NCI-H146 treated with DMSO at 0.1 percent for 48 hours (cell line): ENCODE measurements at regions not wholly inside any gene's neighbourhood (a gene's known extent, or its start where the extent isn't known, plus 50 kb on each side); places are given as distances from the start of the nearest gene placed in this dataset.

Experiments used
- DNase-seq: peaks from one replicate; lab custom pipeline; 2025; ENCODE audit not compliant: unreplicated experiment; lab: John Stamatoyannopoulos, UW

- no peak for DNase-seq
Measured at GRCh38 chr21:41671859-41672542, 94.9 kb downstream of the RIPK4 start.

GRCh38 chr21:41671212-41671762 lies 95.6 kb downstream of the RIPK4 start:
- DNase-seq: no peak

GRCh38 chr21:41670056-41670805 lies 96.6 kb downstream of the RIPK4 start:
- no peak for DNase-seq

- DNase-seq: no peak
Measured at GRCh38 chr21:41669533-41669830, 97.4 kb downstream of the RIPK4 start.

- DNase-seq: no peak
Measured at GRCh38 chr21:41668686-41669532, 97.9 kb downstream of the RIPK4 start.

GRCh38 chr21:41668051-41668541 lies 98.8 kb downstream of the RIPK4 start:
- DNase-seq: no peak

GRCh38 chr21:41667136-41667535 lies 99.7 kb downstream of the RIPK4 start:
- DNase-seq: no peak

- DNase-seq: no peak
Measured at GRCh38 chr21:41666641-41667081, 100.2 kb downstream of the RIPK4 start.

- no peak for DNase-seq
Measured at GRCh38 chr21:41665766-41666595, 100.9 kb downstream of the RIPK4 start.

- no peak for DNase-seq
Measured at GRCh38 chr21:41664881-41665765, 101.7 kb downstream of the RIPK4 start.

- DNase-seq: no peak
Measured at GRCh38 chr21:41663805-41664788, 102.8 kb downstream of the RIPK4 start.

GRCh38 chr21:41662761-41663160 lies 104.1 kb downstream of the RIPK4 start:
- no peak for DNase-seq

GRCh38 chr21:41662161-41662560 lies 104.7 kb downstream of the RIPK4 start:
- DNase-seq: no peak

GRCh38 chr21:41660748-41661147 lies 106.1 kb downstream of the RIPK4 start:
- DNase-seq: no peak

- DNase-seq: no peak
Measured at GRCh38 chr21:41659791-41660560, 106.9 kb downstream of the RIPK4 start.

- DNase-seq: no peak
Measured at GRCh38 chr21:41656946-41657525, 109.8 kb downstream of the RIPK4 start.

GRCh38 chr21:41655259-41655658 lies 111.6 kb downstream of the RIPK4 start:
- no peak for DNase-seq
